Ovary (tissue), 7 donors: ENCODE measurements at regions not wholly inside any gene's neighbourhood (a gene's known extent, or its start where the extent isn't known, plus 50 kb on each side); places are given as distances from the start of the nearest gene placed in this dataset.

Source experiments
- DNase-seq, 5 donors: peaks; one replicate each; pipeline ENCODE4 v3.0.0-alpha.2; 2019 to 2020
- H3K27ac ChIP-seq, 2 donors: fragments of 200-600 bp; one replicate each; pipeline versions ENCODE4 v1.5.1 to v1.8.0; 2019 to 2022
- H3K27me3 ChIP-seq: fragments of 200-600 bp; one replicate; pipeline ENCODE4 v1.8.0; 2022
- H3K36me3 ChIP-seq: fragments of 200-600 bp; sonication (generic); one replicate; pipeline ENCODE4 v1.5.1; 2019
- H3K4me1 ChIP-seq: one replicate; pipeline ENCODE4 v1.8.1; 2013; ENCODE audit warnings: mild to moderate bottlenecking, moderate library complexity; ENCODE audit not compliant: insufficient read depth
- H3K4me3 ChIP-seq: fragments of 200-600 bp; sonication (generic); one replicate; pipeline ENCODE4 v1.5.1; 2017
- H3K9me3 ChIP-seq, 2 donors: fragments of 200-600 bp in 1 of 2; sonication (generic) in 1 of 2; one replicate each; pipeline versions ENCODE4 v1.5.1 to v1.8.1; 2013 to 2019; ENCODE audit warnings: mild to moderate bottlenecking in 1 of 2, moderate library complexity in 1 of 2
- EP300 ChIP-seq: sonication (generic); formaldehyde crosslinking; IDR thresholded peaks from one replicate; pipeline ENCODE4 v1.6.1; 2017; ENCODE audit warnings: antibody characterized with exemption
- POLR2A ChIP-seq: fragments of 450-650 bp; IDR thresholded peaks from one replicate; pipeline ENCODE4 v1.6.1; 2017; ENCODE audit warnings: antibody characterized with exemption, mild to moderate bottlenecking, moderate library complexity
- WGBS, 3 donors: extraction: QIAGEN DNeasy Blood & Tissue Kit in 1 of 3; methylation state at CpG; one replicate each; pipeline versions ENCODE4 v1.1.5 to v1.1.7; 2013 to 2017; 5-methylcytosine and 5-hydroxymethylcytosine counted together
- intact Hi-C, 4 donors: fragments of 100-400 bp; cut with DNase I; formaldehyde crosslinking; loops; one replicate each; pipeline versions ENCODE4 v1.11.0 to v1.15.1; 2022 to 2023
- TF ChIP-seq, protein P1 (sequence below), 3 donors: fragments of 450-650 bp in 2 of 3; fragments of 200-600 bp in 1 of 3; IDR thresholded peaks; one replicate each; pipeline versions ENCODE4 v1.5.1 to v1.8.0; 2016 to 2022; ENCODE audit warnings: antibody characterized with exemption in 3 of 3, mild to moderate bottlenecking in 1 of 3
- donor health status: DM: no; HTN: no; CAD: no; lungs with moderate emphysema.
- donor health status: DM: no; HTN: no; CAD: no.
- donor health status: Bipolar disorder and iron deficiency.
- donor health status: DM: no; HTN: no; CAD: no.
- donor health status: DM: yes; HTN: yes; CAD: no.

- TF ChIP-seq POLR2A (no peak), EP300 (no peak)
- TF ChIP-seq, protein P1, sequence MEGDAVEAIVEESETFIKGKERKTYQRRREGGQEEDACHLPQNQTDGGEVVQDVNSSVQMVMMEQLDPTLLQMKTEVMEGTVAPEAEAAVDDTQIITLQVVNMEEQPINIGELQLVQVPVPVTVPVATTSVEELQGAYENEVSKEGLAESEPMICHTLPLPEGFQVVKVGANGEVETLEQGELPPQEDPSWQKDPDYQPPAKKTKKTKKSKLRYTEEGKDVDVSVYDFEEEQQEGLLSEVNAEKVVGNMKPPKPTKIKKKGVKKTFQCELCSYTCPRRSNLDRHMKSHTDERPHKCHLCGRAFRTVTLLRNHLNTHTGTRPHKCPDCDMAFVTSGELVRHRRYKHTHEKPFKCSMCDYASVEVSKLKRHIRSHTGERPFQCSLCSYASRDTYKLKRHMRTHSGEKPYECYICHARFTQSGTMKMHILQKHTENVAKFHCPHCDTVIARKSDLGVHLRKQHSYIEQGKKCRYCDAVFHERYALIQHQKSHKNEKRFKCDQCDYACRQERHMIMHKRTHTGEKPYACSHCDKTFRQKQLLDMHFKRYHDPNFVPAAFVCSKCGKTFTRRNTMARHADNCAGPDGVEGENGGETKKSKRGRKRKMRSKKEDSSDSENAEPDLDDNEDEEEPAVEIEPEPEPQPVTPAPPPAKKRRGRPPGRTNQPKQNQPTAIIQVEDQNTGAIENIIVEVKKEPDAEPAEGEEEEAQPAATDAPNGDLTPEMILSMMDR (IDR thresholded peaks at IDR 0.05) = no peak
- 66 to 78% (median 76%) methylated on average over 7 of the region's 7 CpGs for WGBS, 3 donors
- Histone ChIP-seq H3K4me3 (no peak overlapping the region), H3K4me1 (no peaks in the 10 kb centered on the region), H3K9me3 (no peaks in the 10 kb centered on the region), H3K27ac (no peak overlapping the region), H3K36me3 (no peaks in the 10 kb centered on the region), H3K27me3 (no peaks in the 10 kb centered on the region)
- intact Hi-C loops = no loop called here
- DNase-seq = no peak
These were observed 85.7 kb upstream of the TBL1X start for GRCh38 chrX:9378980-9379696.

DNA sequence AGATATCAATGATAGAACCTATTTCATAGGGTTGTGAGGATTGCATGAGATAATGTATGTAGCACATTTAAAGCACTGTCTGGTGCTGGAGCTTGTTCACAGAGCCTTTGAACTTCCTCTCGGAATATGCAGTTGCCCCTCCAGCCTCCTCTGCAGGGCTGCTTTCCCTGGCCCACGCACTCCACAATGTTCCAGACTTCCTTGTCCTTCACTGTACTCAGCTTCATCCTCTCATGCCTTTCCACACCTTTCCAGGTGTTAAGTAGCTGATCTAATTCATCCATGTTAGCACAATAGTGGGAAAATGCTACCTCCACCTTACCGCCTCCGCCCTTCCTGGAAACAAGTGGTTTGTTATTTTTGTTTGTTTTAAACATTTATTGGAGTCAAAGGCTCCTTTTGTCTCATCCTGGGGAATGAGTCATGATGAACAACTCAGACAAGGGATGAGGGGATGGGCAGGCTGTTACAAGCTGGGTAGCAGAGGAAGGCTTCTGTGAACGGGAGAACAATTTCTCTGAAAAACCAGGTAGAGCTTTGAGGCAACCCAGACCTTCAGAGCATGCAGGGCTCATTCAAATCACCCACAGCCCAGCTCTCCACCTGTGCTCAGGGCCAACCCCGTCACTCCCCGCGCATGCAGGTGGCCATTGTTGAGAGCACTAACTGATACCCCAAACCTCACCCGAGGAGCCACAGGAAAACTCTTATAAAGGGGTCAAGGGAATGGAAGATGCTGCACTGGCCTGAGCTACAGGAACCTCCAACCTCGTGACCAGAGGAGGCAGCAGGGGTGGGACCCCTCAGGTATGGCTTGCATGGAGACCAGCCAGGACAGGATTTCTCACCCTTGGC is 84.9 kb upstream of the TBL1X start:
- intact Hi-C loops = no loop called here
- Histone ChIP-seq H3K4me1 (no peaks in the 10 kb centered on the region), H3K36me3 (no peaks in the 10 kb centered on the region), H3K4me3 (no peak overlapping the region), H3K9me3 (no peaks in the 10 kb centered on the region), H3K27ac (no peak overlapping the region), H3K27me3 (no peaks in the 10 kb centered on the region)
- DNase-seq = no peak
- 75 to 84% (median 77%) methylated on average over 10 of the region's 10 CpGs for WGBS, 3 donors
- TF ChIP-seq POLR2A (no peak), EP300 (no peak)
- TF ChIP-seq, protein P1 (IDR thresholded peaks at IDR 0.05) = no peak

DNA sequence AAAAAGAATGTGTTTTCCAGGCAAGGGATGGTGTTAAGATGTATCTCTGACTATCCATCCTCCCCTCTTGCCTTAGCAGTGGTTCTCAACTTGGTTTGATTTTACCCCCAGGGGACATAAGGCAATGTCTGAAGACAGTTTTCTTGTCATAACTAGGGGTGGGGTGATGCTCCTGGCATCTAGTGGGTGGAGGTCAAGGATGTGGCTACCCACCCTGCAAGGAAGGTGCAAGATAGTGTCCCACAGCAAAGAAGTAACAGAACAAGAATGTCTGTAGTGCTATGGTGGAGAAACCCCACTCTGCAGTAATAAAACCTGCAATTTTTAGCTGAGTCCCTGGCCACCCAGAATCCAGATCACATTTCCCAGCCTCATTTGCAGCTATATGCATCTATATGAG is 81.2 kb upstream of the TBL1X start:
- H3K27ac ChIP-seq = no peak overlapping the region
- no peaks in the 10 kb centered on the region for H3K4me1 ChIP-seq
- no peaks in the 10 kb centered on the region for H3K36me3 ChIP-seq
- TF ChIP-seq POLR2A = no peak
- TF ChIP-seq, protein P1 (IDR thresholded peaks at IDR 0.05) = no peak
- TF ChIP-seq EP300 = no peak
- no peaks in the 10 kb centered on the region for H3K27me3 ChIP-seq
- no peak overlapping the region for H3K4me3 ChIP-seq
- no peak for DNase-seq
- no peaks in the 10 kb centered on the region for H3K9me3 ChIP-seq
- intact Hi-C loops = no loop called here

- TF ChIP-seq EP300 (no peak), POLR2A (no peak)
- TF ChIP-seq, protein P1 (IDR thresholded peaks at IDR 0.05) = no peak
- intact Hi-C loops = no loop called here
- 56 to 78% (median 67%) methylated on average over 1 of the region's 1 CpG for WGBS, 3 donors
- H3K27ac ChIP-seq = no peak overlapping the region
- H3K9me3 ChIP-seq = no peaks in the 10 kb centered on the region
- DNase-seq = no peak
- H3K4me1 ChIP-seq = no peaks in the 10 kb centered on the region
- no peak overlapping the region for H3K4me3 ChIP-seq
- no peaks in the 10 kb centered on the region for H3K36me3 ChIP-seq
- no peaks in the 10 kb centered on the region for H3K27me3 ChIP-seq
These were observed 76.4 kb upstream of the TBL1X start for GRCh38 chrX:9388450-9388849.
